SH-SY5Y (cell line): ENCODE measurements at regions not wholly inside any gene's neighbourhood (a gene's known extent, or its start where the extent isn't known, plus 50 kb on each side); places are given as distances from the start of the nearest gene placed in this dataset.

Source experiments
- GATA2 ChIP-seq: IDR thresholded peaks from 2 replicates; pipeline ENCODE4 v1.6.1; 2011; ENCODE audit warnings: mild to moderate bottlenecking, low read depth, low read length
- GATA3 ChIP-seq: IDR thresholded peaks from 2 replicates; pipeline ENCODE4 v1.6.1; 2011; ENCODE audit warnings: low read depth, mild to moderate bottlenecking, low read length, moderate library complexity

- no peak for TF ChIP-seq GATA2
- no peak for TF ChIP-seq GATA3
Observed at GRCh38 chr4:57194068-57194611, 84.0 kb upstream of the IGFBP7 start.
